B cell (primary cell): ENCODE measurements at regions not wholly inside any gene's neighbourhood (a gene's known extent, or its start where the extent isn't known, plus 50 kb on each side); places are given as distances from the start of the nearest gene placed in this dataset.

Source experiments
- EZH2 ChIP-seq: IDR thresholded peaks from 2 replicates; pipeline ENCODE4 v1.6.1; 2012; ENCODE audit warnings: borderline replicate concordance, low read depth, mild to moderate bottlenecking, moderate library complexity, low read length; ENCODE audit not compliant: insufficient read depth, poor library complexity, severe bottlenecking
- TF ChIP-seq, protein P1 (sequence below): fragments of 200-600 bp; IDR thresholded peaks from one replicate; pipeline ENCODE4 v1.8.0; 2022; ENCODE audit warnings: antibody characterized with exemption, mild to moderate bottlenecking

DNA sequence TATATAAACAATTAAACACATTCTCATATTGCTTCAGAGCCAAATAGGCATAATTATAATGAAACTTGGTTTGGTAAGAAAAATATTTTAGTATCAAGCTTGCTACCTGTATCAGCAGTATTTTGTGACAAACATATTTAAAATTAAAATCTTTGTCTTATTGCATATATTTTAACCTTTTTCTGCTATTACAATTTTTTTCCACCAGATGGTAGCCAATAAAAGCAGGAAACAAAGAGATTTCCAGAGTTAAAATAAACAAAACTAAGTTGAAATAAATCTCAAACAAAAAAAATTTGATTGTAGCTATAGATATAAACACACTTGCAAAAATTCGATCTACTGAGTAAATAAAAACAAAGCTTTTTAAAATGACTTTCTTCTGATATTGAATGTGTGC, 491.3 kb upstream of the GJE1 start:
- TF ChIP-seq, protein P1, sequence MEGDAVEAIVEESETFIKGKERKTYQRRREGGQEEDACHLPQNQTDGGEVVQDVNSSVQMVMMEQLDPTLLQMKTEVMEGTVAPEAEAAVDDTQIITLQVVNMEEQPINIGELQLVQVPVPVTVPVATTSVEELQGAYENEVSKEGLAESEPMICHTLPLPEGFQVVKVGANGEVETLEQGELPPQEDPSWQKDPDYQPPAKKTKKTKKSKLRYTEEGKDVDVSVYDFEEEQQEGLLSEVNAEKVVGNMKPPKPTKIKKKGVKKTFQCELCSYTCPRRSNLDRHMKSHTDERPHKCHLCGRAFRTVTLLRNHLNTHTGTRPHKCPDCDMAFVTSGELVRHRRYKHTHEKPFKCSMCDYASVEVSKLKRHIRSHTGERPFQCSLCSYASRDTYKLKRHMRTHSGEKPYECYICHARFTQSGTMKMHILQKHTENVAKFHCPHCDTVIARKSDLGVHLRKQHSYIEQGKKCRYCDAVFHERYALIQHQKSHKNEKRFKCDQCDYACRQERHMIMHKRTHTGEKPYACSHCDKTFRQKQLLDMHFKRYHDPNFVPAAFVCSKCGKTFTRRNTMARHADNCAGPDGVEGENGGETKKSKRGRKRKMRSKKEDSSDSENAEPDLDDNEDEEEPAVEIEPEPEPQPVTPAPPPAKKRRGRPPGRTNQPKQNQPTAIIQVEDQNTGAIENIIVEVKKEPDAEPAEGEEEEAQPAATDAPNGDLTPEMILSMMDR: no peak
- no peak for TF ChIP-seq EZH2
